GM23338 (cell line): ENCODE measurements at regions not wholly inside any gene's neighbourhood (a gene's known extent, or its start where the extent isn't known, plus 50 kb on each side); places are given as distances from the start of the nearest gene placed in this dataset.

Source experiments
- ATAC-seq: fragments of 200-7000 bp; cut with Tn5 transposase; 3 replicates; pipeline ENCODE4 v1.9.1; 2020
- DNase-seq: peaks from one replicate; pipeline ENCODE4 v3.0.0-alpha.2; 2015; ENCODE audit warnings: low spot score
- H2AFZ ChIP-seq: fragments of 200-600 bp; sonication (generic); 2 replicates; pipeline ENCODE4 v1.8.0; 2016; ENCODE audit warnings: antibody characterized with exemption, mild to moderate bottlenecking, moderate library complexity
- H3F3A ChIP-seq: fragments of 200-600 bp; sonication (generic); replicated peaks from 2 replicates; pipeline ENCODE4 v1.8.0; 2017; ENCODE audit warnings: antibody characterized with exemption, mixed run types, low read depth
- H3K27ac ChIP-seq: fragments of 200-600 bp; sonication (generic); 2 replicates; pipeline ENCODE4 v1.6.1; 2016; ENCODE audit warnings: low read depth
- H3K27me3 ChIP-seq: fragments of 200-600 bp; sonication (generic); 2 replicates; pipeline ENCODE4 v1.8.0; 2016; ENCODE audit warnings: mild to moderate bottlenecking, mixed run types, moderate library complexity; ENCODE audit not compliant: insufficient read depth
- H3K36me3 ChIP-seq: fragments of 200-600 bp; sonication (generic); 2 replicates; pipeline ENCODE4 v1.8.0; 2016; ENCODE audit warnings: mild to moderate bottlenecking; ENCODE audit not compliant: insufficient read depth
- H3K4me1 ChIP-seq: fragments of 200-600 bp; sonication (generic); 2 replicates; pipeline ENCODE4 v1.8.0; 2016; ENCODE audit warnings: mild to moderate bottlenecking, moderate library complexity; ENCODE audit not compliant: insufficient read depth
- H3K4me2 ChIP-seq: fragments of 200-600 bp; sonication (generic); 2 replicates; pipeline ENCODE4 v1.7.1; 2017; ENCODE audit warnings: mixed run types
- H3K4me3 ChIP-seq: fragments of 200-600 bp; sonication (generic); 2 replicates; pipeline ENCODE4 v1.6.1; 2016; ENCODE audit warnings: mixed run types
- H3K79me2 ChIP-seq: fragments of 200-600 bp; sonication (generic); replicated peaks from 2 replicates; pipeline ENCODE4 v1.8.0; 2017; ENCODE audit warnings: mild to moderate bottlenecking; ENCODE audit not compliant: insufficient read depth
- H3K9me2 ChIP-seq: fragments of 200-600 bp; sonication (generic); 2 replicates; pipeline ENCODE4 v1.8.0; 2017; ENCODE audit not compliant: insufficient read depth
- H4K20me1 ChIP-seq: fragments of 200-600 bp; sonication (generic); replicated peaks from 2 replicates; pipeline ENCODE4 v1.8.0; 2017; ENCODE audit warnings: mild to moderate bottlenecking; ENCODE audit not compliant: insufficient read depth
- H3K27ac Mint-ChIP-seq: 2 replicates; pipeline ENCODE4 v1.8.0; 2020; ENCODE audit warnings: inconsistent platforms, mild to moderate bottlenecking, moderate library complexity, mixed read lengths
- H3K27me3 Mint-ChIP-seq: 3 replicates; pipeline ENCODE4 v1.8.0; 2022; ENCODE audit warnings: low read depth, mild to moderate bottlenecking, moderate library complexity, mixed read lengths, inconsistent platforms; ENCODE audit not compliant: insufficient read depth, poor library complexity
- H3K36me3 Mint-ChIP-seq: 3 replicates; pipeline ENCODE4 v1.8.0; 2021; ENCODE audit warnings: low read depth, mild to moderate bottlenecking, inconsistent platforms, moderate library complexity, mixed read lengths
- H3K4me1 Mint-ChIP-seq: 3 replicates; pipeline ENCODE4 v1.8.0; 2020; ENCODE audit warnings: mild to moderate bottlenecking, inconsistent platforms, mixed read lengths
- H3K4me3 Mint-ChIP-seq: 3 replicates; pipeline ENCODE4 v1.8.0; 2021; ENCODE audit warnings: moderate library complexity, mild to moderate bottlenecking, inconsistent platforms, mixed read lengths
- H3K9me3 Mint-ChIP-seq: 3 replicates; pipeline ENCODE4 v1.8.0; 2020; ENCODE audit warnings: moderate library complexity, mild to moderate bottlenecking, inconsistent platforms, mixed read lengths
- CREB1 ChIP-seq: fragments of 250-450 bp; sonication (Bioruptor Pico); IDR thresholded peaks from 2 replicates; pipeline ENCODE4 v1.5.0; 2020; ENCODE audit warnings: low read depth, mild to moderate bottlenecking, moderate library complexity
- CTCF ChIP-seq, 2 experiments: fragments of 200-600 bp in 1 of 2; sonication (generic) in 1 of 2; conservative IDR thresholded peaks; 2 replicates each; pipeline versions ENCODE4 v1.5.1 to v1.6.1; 2016 to 2017; ENCODE audit warnings: antibody characterized with exemption in 2 of 2, low read depth in 2 of 2, mild to moderate bottlenecking in 2 of 2, moderate library complexity in 1 of 2
- ETS1 ChIP-seq: IDR thresholded peaks from 2 replicates; pipeline ENCODE4 v1.6.1; 2016; ENCODE audit warnings: antibody characterized with exemption
- EZH2 ChIP-seq: fragments of 200-600 bp; sonication (generic); IDR thresholded peaks from one replicate; pipeline ENCODE4 v1.8.0; 2017; ENCODE audit warnings: antibody characterized with exemption, mild to moderate bottlenecking, low read depth; ENCODE audit not compliant: unreplicated experiment
- JUNB ChIP-seq: IDR thresholded peaks from one replicate; pipeline ENCODE4 v1.6.1; 2016; ENCODE audit warnings: antibody characterized with exemption; ENCODE audit not compliant: unreplicated experiment
- NANOG ChIP-seq: IDR thresholded peaks from 2 replicates; pipeline ENCODE4 v1.6.1; 2016; ENCODE audit warnings: antibody characterized with exemption, borderline replicate concordance
- POLR2AphosphoS5 ChIP-seq: IDR thresholded peaks from 2 replicates; pipeline ENCODE4 v1.6.1; 2016; ENCODE audit warnings: antibody characterized with exemption, low read depth
- REST ChIP-seq: IDR thresholded peaks from one replicate; pipeline ENCODE4 v1.6.1; 2018; ENCODE audit warnings: antibody characterized with exemption; ENCODE audit not compliant: unreplicated experiment
- STAT1 ChIP-seq: IDR thresholded peaks from one replicate; pipeline ENCODE4 v1.6.1; 2016; ENCODE audit warnings: antibody characterized with exemption; ENCODE audit not compliant: unreplicated experiment
- ZNF331 ChIP-seq: fragments of 250-450 bp; sonication (Bioruptor Pico); IDR thresholded peaks from 2 replicates; pipeline ENCODE4 v1.5.0; 2020; ENCODE audit warnings: low read depth, mild to moderate bottlenecking, moderate library complexity
- TF ChIP-seq, protein P1 (sequence below): fragments of 250-450 bp; sonication (Bioruptor Pico); IDR thresholded peaks from 2 replicates; pipeline ENCODE4 v1.5.0; 2020; ENCODE audit warnings: mild to moderate bottlenecking, moderate library complexity

GRCh38 chr6:21679761-21680265 lies 86.3 kb downstream of the SOX4 start:
- peaks cover 20% of the 10 kb centered on the region for H3K4me1 Mint-ChIP-seq
- peaks cover 6% of the 10 kb centered on the region for H3K27me3 Mint-ChIP-seq
- Histone ChIP-seq H3K27ac (peak overlapping the region; percentile 84; the same call in 1 of the 2 replicates), H3K4me2 (peak overlapping the region; percentile 14; the same call in 1 of the 2 replicates), H3K4me3 (no peak overlapping the region), H3K9me2 (no peaks in the 10 kb centered on the region), H4K20me1 (peaks cover 9% of the 10 kb centered on the region), H2AFZ (no peak overlapping the region), H3K27me3 (no peaks in the 10 kb centered on the region), H3K36me3 (peaks cover 10% of the 10 kb centered on the region; the same call in 1 of the 2 replicates), H3F3A (peaks cover 7% of the 10 kb centered on the region; the same call in 1 of the 2 replicates), H3K4me1 (peaks cover 24% of the 10 kb centered on the region), H3K79me2 (peaks cover 100% of the 10 kb centered on the region)
- H3K36me3 Mint-ChIP-seq: peaks cover 78% of the 10 kb centered on the region
- no peak for ATAC-seq
- H3K9me3 Mint-ChIP-seq: no peaks in the 10 kb centered on the region
- peak overlapping the region; percentile 54 for H3K27ac Mint-ChIP-seq
- H3K4me3 Mint-ChIP-seq: no peak overlapping the region
- DNase-seq: no peak
- TF ChIP-seq REST: no peak
- no peak for TF ChIP-seq ETS1
- no peak for TF ChIP-seq ZNF331 (CRISPR knock-in tag)
- no peak for TF ChIP-seq NANOG
- no peak for TF ChIP-seq CTCF (conservative IDR thresholded peaks at IDR 0.05; ENCODE audit: low read depth in 2 of 2)
- TF ChIP-seq POLR2AphosphoS5: no peak
- no peak for TF ChIP-seq EZH2
- TF ChIP-seq, protein P1, sequence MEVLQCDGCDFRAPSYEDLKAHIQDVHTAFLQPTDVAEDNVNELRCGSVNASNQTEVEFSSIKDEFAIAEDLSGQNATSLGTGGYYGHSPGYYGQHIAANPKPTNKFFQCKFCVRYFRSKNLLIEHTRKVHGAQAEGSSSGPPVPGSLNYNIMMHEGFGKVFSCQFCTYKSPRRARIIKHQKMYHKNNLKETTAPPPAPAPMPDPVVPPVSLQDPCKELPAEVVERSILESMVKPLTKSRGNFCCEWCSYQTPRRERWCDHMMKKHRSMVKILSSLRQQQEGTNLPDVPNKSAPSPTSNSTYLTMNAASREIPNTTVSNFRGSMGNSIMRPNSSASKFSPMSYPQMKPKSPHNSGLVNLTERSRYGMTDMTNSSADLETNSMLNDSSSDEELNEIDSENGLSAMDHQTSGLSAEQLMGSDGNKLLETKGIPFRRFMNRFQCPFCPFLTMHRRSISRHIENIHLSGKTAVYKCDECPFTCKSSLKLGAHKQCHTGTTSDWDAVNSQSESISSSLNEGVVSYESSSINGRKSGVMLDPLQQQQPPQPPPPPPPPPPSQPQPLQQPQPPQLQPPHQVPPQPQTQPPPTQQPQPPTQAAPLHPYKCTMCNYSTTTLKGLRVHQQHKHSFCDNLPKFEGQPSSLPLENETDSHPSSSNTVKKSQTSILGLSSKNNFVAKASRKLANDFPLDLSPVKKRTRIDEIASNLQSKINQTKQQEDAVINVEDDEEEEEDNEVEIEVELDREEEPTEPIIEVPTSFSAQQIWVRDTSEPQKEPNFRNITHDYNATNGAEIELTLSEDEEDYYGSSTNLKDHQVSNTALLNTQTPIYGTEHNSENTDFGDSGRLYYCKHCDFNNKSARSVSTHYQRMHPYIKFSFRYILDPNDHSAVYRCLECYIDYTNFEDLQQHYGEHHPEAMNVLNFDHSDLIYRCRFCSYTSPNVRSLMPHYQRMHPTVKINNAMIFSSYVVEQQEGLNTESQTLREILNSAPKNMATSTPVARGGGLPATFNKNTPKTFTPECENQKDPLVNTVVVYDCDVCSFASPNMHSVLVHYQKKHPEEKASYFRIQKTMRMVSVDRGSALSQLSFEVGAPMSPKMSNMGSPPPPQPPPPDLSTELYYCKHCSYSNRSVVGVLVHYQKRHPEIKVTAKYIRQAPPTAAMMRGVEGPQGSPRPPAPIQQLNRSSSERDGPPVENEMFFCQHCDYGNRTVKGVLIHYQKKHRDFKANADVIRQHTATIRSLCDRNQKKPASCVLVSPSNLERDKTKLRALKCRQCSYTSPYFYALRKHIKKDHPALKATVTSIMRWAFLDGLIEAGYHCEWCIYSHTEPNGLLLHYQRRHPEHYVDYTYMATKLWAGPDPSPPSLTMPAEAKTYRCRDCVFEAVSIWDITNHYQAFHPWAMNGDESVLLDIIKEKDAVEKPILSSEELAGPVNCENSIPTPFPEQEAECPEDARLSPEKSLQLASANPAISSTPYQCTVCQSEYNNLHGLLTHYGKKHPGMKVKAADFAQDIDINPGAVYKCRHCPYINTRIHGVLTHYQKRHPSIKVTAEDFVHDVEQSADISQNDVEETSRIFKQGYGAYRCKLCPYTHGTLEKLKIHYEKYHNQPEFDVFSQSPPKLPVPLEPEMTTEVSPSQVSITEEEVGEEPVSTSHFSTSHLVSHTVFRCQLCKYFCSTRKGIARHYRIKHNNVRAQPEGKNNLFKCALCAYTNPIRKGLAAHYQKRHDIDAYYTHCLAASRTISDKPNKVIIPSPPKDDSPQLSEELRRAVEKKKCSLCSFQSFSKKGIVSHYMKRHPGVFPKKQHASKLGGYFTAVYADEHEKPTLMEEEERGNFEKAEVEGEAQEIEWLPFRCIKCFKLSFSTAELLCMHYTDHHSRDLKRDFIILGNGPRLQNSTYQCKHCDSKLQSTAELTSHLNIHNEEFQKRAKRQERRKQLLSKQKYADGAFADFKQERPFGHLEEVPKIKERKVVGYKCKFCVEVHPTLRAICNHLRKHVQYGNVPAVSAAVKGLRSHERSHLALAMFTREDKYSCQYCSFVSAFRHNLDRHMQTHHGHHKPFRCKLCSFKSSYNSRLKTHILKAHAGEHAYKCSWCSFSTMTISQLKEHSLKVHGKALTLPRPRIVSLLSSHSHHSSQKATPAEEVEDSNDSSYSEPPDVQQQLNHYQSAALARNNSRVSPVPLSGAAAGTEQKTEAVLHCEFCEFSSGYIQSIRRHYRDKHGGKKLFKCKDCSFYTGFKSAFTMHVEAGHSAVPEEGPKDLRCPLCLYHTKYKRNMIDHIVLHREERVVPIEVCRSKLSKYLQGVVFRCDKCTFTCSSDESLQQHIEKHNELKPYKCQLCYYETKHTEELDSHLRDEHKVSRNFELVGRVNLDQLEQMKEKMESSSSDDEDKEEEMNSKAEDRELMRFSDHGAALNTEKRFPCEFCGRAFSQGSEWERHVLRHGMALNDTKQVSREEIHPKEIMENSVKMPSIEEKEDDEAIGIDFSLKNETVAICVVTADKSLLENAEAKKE (CRISPR knock-in tag): no peak
- no peak for TF ChIP-seq CREB1 (CRISPR knock-in tag)
- no peak for TF ChIP-seq JUNB
- TF ChIP-seq STAT1: no peak
